ENCODE measurements at regions not wholly inside any gene's neighbourhood (a gene's known extent, or its start where the extent isn't known, plus 50 kb on each side); places are given as distances from the start of the nearest gene placed in this dataset.

DNA sequence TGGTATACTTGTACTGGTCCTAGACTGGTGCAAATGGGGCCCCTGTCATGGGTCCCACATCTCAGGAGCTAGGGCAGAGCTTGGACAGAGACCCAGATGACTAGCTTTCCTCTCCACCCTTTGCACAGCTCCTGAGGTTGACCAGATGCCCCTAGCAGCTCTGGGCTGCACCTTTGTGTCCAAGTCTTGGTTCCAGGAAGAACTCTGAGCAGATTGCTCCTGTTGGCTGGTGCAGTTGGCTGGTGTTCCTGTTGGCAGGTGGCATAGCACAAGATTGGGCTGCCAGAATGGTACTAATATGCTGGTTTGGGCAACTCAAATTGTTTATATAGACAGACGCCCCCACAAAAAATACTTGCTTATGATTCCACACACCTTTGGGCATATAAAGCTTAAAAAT lies 89.4 kb upstream of the EZR start (continued):
- TF ChIP-seq, protein P1, sequence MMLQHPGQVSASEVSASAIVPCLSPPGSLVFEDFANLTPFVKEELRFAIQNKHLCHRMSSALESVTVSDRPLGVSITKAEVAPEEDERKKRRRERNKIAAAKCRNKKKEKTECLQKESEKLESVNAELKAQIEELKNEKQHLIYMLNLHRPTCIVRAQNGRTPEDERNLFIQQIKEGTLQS (IDR thresholded peaks at IDR 0.05; ENCODE audit: insufficient read depth, low read depth, low read length): no peak
- TF ChIP-seq GABPA (IDR thresholded peaks at IDR 0.05; ENCODE audit: borderline replicate concordance, insufficient read depth, low read length): no peak
- no peak for TF ChIP-seq CHD1 (IDR thresholded peaks at IDR 0.05; ENCODE audit: low read depth, low read length)
- TF ChIP-seq MAFK (IDR thresholded peaks at IDR 0.05; ENCODE audit: low read depth, low read length): no peak

Data from H1 (cell line).